Endothelial cell of hepatic sinusoid (primary cell): ENCODE measurements at regions not wholly inside any gene's neighbourhood (a gene's known extent, or its start where the extent isn't known, plus 50 kb on each side); places are given as distances from the start of the nearest gene placed in this dataset.
"Not testable (repeated sequence)": the region's sequence is repeated elsewhere in the genome, so short reads cannot be mapped to it uniquely, and the experiment has no call there.

Experiments used
- in situ Hi-C: cut with HindIII; loops from 2 replicates; pipeline ENCODE4 v1.10.0; 2017; ENCODE audit warnings: low sequenced_read_pairs

DNA sequence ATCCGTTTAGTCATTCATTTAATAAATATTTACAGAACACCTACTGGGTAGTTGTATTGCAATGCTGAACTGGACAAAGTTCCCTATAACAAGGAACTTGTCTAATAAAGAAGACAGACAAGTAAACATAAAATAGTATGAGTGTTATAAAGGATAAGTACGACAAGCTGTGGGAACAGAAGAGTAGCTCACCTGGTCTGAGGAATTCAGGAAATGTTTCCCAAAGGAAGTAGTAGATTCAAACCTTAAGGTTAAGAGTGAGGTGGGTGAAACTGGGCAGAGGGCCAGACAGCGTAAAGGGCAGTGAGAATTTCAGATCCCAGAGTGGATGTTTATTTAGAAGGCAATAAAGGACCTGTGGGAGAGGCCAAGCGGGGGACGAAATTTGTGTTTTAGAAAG, 72.3 kb upstream of the CD2AP start:
- in situ Hi-C loops: no loop called here

DNA sequence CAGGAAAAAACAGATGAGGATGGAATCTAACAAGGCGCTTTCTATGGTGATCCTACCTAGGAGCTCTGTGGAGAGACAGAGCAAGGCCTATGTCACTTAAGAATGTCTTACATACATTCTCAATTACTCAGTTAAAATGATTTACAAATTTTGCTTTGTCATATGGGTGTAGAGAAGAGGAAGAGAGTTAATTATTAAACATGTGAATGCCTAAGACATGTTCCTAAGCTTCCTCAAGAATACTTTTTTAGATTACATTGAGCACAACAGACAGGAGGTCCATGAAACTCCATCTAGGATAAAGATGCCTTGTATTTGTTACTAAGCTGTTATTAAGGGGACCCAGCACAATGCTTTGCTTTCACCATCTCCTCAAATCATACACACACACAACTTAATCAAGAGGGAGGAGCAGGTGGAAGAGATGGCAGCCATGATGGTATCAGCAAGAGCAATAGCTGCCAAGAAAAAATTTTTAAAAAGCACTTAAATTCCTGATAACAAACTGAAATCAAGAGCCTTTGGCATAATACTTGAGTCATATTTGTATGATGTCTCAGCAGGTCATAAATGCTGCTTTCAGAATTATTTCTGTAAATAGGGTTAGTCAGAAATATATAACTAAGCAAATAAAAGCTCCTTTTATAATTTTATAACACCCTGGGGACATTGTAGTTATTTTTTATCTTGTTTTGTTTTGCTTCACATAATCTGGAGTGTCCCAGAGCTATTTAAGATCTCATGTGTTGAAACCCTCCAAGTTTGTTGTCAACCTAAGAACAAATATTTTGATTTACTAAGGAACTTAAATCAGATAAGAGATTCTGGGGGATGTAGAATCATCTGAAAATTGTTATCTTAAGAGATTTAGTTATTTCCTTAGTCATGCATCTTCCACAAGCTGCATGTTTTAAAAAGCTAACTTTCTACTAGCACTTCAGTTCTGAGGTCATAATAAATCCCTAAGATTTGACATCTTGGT, 70.0 kb upstream of the CD2AP start:
- in situ Hi-C loops: no loop called here

DNA sequence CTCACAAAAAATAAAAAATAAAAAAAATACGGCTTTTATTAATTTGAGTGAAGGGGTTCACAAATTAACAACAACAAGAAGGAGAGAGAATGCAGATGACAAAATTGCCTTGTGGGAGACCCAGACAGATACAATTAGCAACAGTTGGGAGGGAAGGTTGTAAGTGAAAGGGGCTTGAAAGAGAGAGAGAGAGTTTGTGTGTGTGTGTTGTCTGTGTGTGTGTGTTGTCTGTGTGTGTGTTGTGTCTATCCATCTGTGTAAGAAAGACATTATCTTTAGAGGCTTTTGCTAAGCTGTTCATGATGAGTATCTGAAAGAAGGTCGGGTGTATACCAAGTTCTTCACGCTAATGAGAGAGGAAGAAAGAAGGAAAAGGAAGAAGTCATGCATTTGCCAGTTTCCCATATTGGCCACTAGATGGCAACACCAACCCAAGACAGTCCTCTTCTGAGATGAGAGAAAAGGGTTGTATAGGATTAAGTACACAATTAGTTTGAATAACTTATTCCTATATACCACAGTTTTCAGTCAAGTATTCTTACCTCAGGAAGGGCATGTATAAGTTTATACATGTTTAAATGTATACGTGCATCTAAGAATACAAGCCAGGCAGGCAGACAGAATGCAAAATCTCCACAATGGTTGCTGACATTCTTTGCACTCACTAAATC, 63.7 kb upstream of the CD2AP start:
- in situ Hi-C loops: no loop called here

DNA sequence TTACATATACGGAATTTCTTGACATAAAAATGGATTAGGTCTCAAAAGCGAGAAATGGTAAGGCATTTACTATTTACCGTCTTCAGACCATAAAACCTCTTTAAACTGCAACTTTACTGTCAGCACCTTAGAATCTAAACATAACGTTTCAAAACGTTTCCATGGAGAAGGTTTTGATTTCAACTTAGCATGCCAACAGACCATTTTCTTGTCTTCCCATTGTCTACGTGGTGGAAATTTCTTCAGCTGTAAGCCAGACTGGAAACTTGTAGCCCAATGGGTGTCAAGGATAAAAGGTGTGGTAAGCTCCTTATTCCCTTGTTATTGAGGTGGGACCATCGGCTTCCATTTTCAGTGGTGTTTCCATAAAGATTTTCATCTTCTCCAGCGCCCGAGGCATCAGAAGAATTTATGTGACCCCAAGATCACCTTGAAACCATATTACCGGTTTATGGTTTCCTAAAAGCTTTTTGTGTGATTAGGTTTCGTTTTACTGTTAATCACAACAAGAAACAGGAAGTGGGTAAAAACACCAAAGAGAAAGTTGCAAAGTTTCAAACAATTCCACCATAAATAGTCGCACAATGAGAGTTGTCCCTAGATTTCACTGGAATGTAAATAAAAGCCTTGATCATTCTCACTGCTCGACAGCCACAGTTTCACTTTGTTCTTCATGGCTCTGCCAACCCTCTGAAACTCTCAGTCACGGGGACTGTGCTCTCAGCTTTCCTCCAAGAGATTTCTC, 63.0 kb upstream of the CD2AP start:
- in situ Hi-C loops: no loop called here

DNA sequence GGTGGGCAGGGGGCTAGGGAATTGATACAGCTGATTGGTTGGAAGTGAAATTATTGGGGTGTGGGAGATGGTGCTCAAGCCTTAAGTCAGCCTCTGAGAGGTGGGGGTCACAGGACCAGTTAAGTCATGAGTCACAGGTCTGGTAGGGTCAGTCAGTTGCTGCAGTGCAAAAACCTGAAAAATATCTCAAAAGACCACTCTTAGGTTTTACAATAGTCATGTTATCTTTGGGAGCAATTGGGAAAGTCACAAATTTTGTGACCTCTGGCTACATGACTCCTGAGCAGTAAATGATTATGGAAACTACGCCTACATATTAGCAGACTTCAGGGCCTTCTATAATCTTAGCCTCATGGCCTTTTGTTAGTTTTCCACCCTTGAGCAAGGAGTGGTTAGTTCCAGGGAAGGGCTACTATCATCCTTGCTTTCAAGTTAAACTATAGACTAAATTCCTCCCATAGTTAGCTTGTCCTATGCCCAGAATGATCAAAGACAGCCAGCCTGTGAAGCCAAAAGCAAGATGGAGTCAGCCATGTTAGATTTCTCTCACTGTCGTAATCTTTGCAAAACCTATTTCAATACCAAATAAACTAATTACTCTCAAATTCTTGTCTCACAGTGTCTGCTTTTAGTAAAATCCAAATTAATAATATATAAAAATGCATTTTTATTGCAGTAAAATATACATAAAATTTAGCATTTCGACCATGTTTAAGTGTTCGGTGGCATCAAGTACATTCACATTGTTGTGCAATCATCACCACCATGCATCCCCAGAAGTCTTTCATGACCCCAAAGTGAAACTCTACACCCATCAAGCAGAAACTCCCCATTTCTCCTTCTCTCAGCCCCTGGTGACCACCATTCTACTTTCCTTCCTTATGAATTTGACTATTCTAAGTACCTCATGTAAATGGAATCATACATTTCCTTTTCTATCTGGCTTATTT, 60.9 kb upstream of the CD2AP start:
- in situ Hi-C loops: no loop called here

DNA sequence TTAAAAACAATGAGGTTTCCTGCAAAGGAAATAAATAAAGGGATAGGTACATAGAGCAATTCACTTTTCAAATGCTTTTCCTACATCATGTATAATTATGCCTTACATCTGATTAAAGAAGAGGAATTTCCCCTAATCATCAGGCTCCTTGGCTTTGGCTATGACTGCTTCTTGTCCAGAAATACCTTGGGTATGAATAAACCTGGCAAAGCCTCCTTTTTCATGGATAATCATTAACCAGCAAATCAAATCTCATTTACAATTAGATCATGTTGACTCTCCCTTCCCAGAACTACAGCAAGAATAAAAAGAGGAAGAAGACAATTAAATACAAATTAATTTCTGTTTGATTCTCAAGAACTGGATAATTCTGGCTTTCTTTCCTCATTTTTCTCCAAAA, 58.0 kb upstream of the CD2AP start:
- in situ Hi-C loops: no loop called here

DNA sequence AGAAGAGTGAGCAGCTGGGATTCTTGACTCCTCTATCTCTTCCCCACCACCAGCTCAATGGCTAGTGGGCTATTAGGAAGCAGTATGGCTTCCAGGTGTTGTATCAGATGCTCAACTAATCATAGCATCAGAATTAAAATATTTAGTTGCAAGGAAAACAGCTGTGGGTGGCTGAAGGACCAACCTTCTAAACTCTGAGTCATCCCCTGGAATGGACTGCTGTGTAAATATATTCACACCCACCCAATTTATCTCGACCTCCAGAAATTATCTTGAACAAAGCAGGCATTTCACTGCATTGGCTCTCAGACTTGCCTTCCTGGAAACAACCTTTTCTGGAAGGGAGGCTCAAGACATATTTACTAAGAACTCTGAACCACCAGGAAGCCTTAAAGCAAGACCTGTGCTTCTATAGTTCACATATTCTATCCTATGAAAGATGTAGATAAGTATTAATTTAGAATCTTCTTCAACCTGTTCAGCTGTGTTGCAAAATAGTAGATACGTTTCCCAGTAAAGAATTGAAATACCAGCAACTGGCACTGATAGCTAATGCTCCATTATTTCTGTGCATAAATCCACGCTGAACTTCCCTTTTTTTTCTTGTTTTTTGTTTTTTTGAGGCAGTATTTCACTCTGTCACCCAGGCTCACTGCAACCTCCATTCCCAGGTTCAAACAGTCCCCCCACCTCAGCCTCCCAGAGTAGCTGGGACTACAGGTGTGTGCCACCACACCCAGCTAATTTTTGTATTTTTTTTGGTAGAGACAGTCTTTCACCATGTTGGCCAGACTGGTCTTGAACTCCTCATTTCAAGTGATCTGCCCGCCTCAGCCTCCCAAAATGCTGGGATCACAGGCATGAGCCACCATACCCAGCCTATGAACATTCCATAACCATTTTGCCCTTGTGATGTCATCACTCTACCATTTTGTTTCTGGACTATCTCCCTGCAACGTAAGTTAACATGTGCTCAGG, 56.9 kb upstream of the CD2AP start:
- in situ Hi-C loops: no loop called here

DNA sequence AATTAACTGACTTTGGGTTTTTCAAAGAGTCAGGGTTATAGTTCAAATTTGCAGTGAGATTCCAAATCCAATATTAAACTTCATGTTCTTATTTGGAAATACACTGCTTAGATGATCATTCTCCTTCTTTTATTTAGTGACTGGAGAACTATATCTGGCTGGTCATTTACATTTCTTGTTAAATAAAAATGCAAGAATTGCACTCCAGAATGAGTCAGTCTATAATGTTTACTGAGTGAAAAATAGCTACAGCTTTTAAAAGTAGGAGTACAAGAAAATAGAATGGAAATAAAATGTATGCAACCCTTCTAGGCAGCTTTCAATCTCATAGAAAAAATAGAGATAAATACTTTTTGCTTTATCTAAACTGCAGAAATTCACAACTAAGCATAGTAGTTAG, 54.5 kb upstream of the CD2AP start:
- in situ Hi-C loops: no loop called here

DNA sequence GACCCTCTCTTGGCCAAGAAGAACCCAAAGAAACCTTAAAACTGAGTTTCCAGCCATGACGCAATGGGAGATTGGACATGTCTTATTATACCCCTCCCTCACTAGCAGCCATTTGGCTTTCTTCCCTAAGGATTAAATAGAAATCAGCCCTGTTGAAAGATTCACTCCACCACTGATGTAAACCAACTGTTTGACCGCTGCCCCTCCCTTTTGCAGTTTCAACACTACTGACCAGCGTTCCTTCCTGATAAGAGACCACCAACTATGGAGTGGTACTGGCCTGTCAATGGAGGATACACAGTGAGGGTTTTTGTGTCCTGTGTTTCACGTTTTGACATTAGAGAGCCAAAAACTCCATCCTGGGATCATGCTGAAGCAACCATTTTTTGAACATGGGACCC, 53.2 kb upstream of the CD2AP start:
- in situ Hi-C loops: no loop called here

DNA sequence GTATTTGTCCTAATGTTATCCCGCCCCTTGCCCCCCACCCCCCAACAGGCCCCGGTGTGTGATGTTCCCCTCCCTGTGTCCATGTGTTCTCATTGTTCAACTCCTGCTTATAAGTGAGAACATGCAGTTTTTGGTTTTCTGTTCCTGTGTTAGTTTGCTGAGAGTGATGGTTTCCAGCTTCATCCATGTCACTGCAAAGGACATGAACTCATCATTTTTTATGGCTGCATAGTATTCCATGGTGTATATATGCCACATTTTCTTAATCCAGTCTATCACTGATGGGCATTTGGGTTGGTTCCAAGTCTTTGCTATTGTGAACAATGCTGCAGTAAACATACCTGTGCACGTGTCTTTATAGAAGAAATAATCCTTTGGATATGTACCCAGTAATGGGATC, 51.9 kb upstream of the CD2AP start:
- in situ Hi-C loops: not testable (repeated sequence)

DNA sequence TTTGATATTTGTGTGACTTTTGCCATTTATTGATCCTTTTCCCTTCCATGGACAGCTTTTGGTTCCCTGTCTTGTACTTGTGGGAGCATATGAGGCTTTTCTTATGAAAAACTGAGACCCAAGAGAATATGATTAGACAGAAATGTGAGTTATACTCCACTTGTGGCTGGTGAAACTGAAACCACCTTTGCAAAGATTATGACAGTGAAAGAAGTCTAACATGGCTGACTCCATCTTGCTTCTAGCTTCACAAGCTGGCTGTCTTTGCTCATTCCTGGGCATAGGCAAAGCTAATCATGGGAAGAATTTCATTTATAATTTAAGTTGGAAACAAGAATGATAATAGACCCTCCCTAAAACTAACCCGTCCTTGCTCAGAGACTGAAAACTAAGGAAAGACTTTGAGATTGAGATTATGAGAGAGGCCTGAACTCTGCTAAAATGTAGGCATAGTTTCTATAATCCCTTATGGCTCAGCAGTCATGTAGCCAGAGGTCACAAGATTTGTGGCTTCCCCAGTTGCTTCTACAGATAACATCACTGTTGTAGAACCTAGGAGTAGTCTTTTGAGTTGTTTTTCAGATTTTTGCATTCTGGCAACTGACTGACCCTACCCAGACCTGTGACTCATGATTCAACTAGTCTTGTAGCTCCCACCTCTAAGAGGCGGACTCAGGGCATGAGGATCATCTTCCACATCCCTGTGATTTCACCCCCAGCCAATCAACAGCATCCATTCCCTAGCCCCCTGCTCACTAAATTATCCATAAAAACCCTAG, 50.9 kb upstream of the CD2AP start:
- in situ Hi-C loops: no loop called here

DNA sequence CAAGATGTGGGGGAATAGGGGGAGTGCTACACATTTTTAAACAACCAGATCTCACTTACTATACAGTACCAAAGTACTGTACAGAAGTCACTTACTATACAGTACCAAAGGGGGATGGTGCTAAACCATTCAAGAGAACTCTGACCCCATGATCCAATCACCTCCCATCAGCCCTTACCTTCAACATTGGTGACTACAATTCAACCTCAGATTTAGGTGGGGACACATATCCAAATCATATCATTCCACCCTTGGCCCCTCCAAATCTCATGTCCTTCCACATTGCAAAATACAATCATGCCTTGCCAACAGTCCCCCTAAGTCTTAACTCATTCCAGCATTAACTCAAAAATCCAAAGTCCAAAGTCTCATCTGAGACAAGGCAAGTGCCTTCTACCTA, 49.9 kb upstream of the CD2AP start:
- in situ Hi-C loops: no loop called here
